ENCODE measurements at regions not wholly inside any gene's neighbourhood (a gene's known extent, or its start where the extent isn't known, plus 50 kb on each side); places are given as distances from the start of the nearest gene placed in this dataset.

DNA sequence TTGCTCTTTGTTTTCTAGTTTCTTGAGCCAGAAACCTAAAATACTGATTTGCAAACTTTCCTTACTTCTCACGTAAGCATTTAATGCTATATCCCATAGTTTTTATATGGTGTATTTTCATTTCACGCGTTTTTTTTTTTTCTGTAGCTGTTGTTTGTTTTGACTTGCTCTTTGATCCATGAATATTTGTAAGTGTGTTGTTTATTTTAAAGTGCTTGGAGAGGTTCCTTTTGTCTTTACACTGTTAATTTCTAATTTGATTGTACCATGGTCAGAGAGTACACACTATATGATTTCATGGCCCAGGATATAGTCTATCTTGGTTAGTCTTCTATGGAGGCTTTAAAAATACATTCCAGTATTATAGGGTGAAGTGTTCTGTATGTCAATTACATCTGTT, 84.8 kb upstream of the RNF217 start:
- H3K36me3 ChIP-seq = no peaks in the 10 kb centered on the region
- ATAC-seq (no peak), DNase-seq (no peak), FAIRE-seq (no peak)
- H3K4me1 ChIP-seq = no peaks in the 10 kb centered on the region
- H3K4me3 ChIP-seq = no peak overlapping the region
- no peaks in the 10 kb centered on the region for H3K27me3 ChIP-seq
- intact Hi-C loops (cut with DNase I) = no loop called here
- H3K27ac ChIP-seq = no peak overlapping the region
- TF ChIP-seq, protein P1, sequence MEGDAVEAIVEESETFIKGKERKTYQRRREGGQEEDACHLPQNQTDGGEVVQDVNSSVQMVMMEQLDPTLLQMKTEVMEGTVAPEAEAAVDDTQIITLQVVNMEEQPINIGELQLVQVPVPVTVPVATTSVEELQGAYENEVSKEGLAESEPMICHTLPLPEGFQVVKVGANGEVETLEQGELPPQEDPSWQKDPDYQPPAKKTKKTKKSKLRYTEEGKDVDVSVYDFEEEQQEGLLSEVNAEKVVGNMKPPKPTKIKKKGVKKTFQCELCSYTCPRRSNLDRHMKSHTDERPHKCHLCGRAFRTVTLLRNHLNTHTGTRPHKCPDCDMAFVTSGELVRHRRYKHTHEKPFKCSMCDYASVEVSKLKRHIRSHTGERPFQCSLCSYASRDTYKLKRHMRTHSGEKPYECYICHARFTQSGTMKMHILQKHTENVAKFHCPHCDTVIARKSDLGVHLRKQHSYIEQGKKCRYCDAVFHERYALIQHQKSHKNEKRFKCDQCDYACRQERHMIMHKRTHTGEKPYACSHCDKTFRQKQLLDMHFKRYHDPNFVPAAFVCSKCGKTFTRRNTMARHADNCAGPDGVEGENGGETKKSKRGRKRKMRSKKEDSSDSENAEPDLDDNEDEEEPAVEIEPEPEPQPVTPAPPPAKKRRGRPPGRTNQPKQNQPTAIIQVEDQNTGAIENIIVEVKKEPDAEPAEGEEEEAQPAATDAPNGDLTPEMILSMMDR (IDR thresholded peaks at IDR 0.05) = no peak
- no peaks in the 10 kb centered on the region for H3K9me3 ChIP-seq
- 60 to 62% methylated on average over 3 of the region's 3 CpGs for WGBS, 2 donors

DNA sequence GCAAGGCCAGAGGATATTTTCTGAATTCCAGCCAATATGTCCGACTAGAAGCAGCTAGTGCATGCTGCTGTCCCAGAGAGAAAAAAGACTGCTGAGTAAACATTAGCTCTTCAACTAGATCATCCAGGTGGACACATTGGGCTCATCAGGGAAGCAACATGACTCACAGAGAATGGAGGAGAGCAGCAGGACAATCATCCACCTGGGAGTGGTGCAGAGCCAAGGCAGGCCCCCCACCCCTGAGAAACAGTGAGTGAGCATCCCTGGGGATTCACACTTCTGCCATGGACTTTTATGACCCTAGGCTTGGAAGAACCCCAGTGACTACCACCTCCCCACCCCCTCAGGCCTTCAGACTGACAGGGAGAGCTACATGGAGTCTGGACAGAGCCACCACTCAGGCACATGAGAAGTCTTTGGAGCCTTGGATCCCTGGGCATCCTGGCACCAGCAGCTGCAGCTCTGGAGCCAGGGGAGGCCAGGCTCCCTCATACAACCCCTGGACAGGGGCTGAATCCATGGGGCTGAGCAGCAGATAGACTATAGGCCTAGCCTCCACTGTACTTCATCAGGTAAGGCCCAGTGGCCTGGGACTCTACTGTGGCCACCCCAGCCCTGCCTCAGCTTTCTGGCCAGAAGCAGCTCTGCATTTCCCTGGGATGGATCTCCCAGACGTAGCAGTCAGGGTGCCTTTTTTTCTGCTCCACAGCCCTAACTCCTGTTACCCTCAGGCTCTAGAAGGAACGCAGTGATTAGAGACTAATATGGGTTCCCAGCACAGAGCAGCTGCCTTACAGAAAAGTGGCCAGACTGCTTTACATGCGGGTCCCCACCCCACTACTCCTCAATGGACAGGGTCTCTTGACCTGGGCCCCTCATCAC, 82.9 kb upstream of the RNF217 start:
- Histone ChIP-seq H3K4me3 (no peak overlapping the region), H3K4me1 (peaks cover 0 to 3% (median 0%) of the 10 kb centered on the region in 3 donors), H3K9me3 (no peaks in the 10 kb centered on the region), H3K27ac (no peak overlapping the region), H3K36me3 (no peaks in the 10 kb centered on the region), H3K27me3 (no peaks in the 10 kb centered on the region)
- intact Hi-C loops (cut with DNase I) = no loop called here
- ATAC-seq (no peak), DNase-seq (no peak), FAIRE-seq (no peak)
- TF ChIP-seq, protein P1 (IDR thresholded peaks at IDR 0.05) = no peak
- WGBS, 2 donors = 65 to 95% methylated on average over 4 of the region's 4 CpGs

DNA sequence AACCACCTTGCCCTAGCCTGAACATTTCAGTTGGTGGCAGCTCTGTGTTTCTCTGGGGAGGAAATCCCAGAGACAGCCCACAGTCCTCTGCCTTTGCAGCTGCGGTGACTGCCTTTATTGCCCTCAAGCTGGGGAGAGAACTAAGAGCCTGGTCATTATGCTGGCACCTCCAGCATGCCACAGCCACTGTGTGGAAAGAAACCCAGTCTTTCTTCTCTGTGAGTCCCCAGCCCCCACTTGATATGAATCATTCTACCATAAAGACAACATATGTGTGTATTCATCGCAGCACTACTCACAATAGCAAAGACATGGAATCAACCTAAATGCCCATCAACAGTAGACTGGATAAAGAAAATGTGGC, 82.3 kb upstream of the RNF217 start:
- intact Hi-C loops (cut with DNase I) = no loop called here
- H3K27me3 ChIP-seq = no peaks in the 10 kb centered on the region
- H3K4me3 ChIP-seq = no peak overlapping the region
- no peak for ATAC-seq
- no peak for DNase-seq
- WGBS, 2 donors = 94 to 100% methylated on average over 2 of the region's 2 CpGs
- H3K36me3 ChIP-seq = no peaks in the 10 kb centered on the region
- H3K27ac ChIP-seq = no peak overlapping the region
- FAIRE-seq = no peak
- peaks cover 0 to 3% (median 0%) of the 10 kb centered on the region in 3 donors for H3K4me1 ChIP-seq
- no peaks in the 10 kb centered on the region for H3K9me3 ChIP-seq
- TF ChIP-seq, protein P1 (IDR thresholded peaks at IDR 0.05) = no peak

DNA sequence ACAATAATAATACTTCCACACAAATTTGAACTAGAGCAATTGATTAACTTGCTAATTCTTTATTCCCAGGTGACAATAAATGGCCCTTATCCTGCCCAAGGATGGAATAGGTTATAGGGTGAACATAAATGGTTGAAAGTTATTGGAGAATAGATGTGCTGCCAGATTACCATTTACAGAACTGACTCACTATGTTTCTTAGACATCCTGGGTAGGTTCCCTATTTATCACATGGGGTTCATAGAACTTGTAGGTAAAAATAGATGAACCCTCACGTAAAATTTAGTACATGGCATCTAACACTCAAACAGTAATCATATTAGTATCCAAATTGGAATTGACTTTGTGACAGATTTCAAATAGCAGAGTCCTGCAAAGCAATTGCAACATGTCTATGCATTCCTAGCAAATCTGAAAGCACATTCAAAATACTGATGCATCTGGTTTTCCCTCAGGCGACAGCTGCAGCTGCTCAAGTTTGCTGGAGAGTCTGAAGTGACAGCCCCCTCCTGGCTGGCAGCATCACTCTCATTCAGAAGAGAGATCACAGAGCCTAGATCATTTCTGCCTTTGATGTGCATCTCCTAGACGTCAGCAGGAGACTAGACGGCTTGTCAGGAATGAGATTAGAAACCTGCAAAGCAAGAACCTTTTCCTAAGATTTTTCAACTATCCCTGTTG, 80.2 kb upstream of the RNF217 start:
- Histone ChIP-seq H3K27me3 (no peaks in the 10 kb centered on the region), H3K9me3 (no peaks in the 10 kb centered on the region), H3K4me1 (peaks cover 0 to 3% (median 0%) of the 10 kb centered on the region in 3 donors), H3K36me3 (no peaks in the 10 kb centered on the region), H3K27ac (no peak overlapping the region), H3K4me3 (no peak overlapping the region)
- TF ChIP-seq, protein P1 (IDR thresholded peaks at IDR 0.05) = no peak
- DNase-seq (no peak), FAIRE-seq (no peak), ATAC-seq (no peak)
- WGBS, 2 donors = 41 to 42% methylated on average over 4 of the region's 4 CpGs
- intact Hi-C loops (cut with DNase I) = no loop called here
